C4-2B (cell line): ENCODE measurements at regions not wholly inside any gene's neighbourhood (a gene's known extent, or its start where the extent isn't known, plus 50 kb on each side); places are given as distances from the start of the nearest gene placed in this dataset.

Experiments
- CTCF ChIP-seq: fragments of 450-650 bp; conservative IDR thresholded peaks from 2 replicates; pipeline ENCODE4 v1.5.1; 2017; ENCODE audit warnings: mild to moderate bottlenecking
- ZFX ChIP-seq: fragments of 450-650 bp; IDR thresholded peaks from 2 replicates; pipeline ENCODE4 v1.6.1; 2017

- TF ChIP-seq CTCF: no peak
- no peak for TF ChIP-seq ZFX
Measured at GRCh38 chr11:27195837-27196202, 155.2 kb downstream of the BBOX1 start.
